Esophagus muscularis mucosa (tissue), 4 donors: ENCODE measurements at regions not wholly inside any gene's neighbourhood (a gene's known extent, or its start where the extent isn't known, plus 50 kb on each side); places are given as distances from the start of the nearest gene placed in this dataset.

Experiments used
- DNase-seq: peaks from one replicate; pipeline ENCODE4 v3.0.0-alpha.2; 2017; ENCODE audit errors: extremely low spot score
- H3K27ac ChIP-seq, 4 donors: fragments of 200-600 bp; sonication (generic); replicated peaks in 1 of 4; 1 replicate in 3 of 4; 2 replicates in 1 of 4; pipeline ENCODE4 v1.5.1; 2016 to 2019; ENCODE audit warnings: mild to moderate bottlenecking in 1 of 4
- H3K27me3 ChIP-seq, 4 donors: fragments of 200-600 bp; sonication (generic); one replicate each; pipeline versions ENCODE4 v1.5.1 to v1.6.0; 2016 to 2019
- H3K36me3 ChIP-seq, 4 donors: fragments of 200-600 bp; sonication (generic); one replicate each; pipeline ENCODE4 v1.5.1; 2016 to 2019
- H3K4me1 ChIP-seq, 4 donors: fragments of 200-600 bp; sonication (generic); one replicate each; pipeline ENCODE4 v1.5.1; 2016 to 2019
- H3K4me3 ChIP-seq, 4 donors: fragments of 200-600 bp; sonication (generic); 1 replicate in 2 of 4; 2 replicates in 2 of 4; pipeline ENCODE4 v1.5.1; 2016 to 2019; ENCODE audit warnings: mild to moderate bottlenecking in 4 of 4, moderate library complexity in 1 of 4
- H3K9me3 ChIP-seq, 4 donors: fragments of 200-600 bp; sonication (generic); 1 replicate in 3 of 4; 2 replicates in 1 of 4; pipeline ENCODE4 v1.5.1; 2016 to 2019
- EP300 ChIP-seq: sonication (generic); formaldehyde crosslinking; IDR thresholded peaks from one replicate; pipeline ENCODE4 v1.6.1; 2017; ENCODE audit warnings: antibody characterized with exemption
- POLR2A ChIP-seq: fragments of 450-650 bp; IDR thresholded peaks from one replicate; pipeline ENCODE4 v1.6.1; 2017; ENCODE audit warnings: antibody characterized with exemption, moderate library complexity, mild to moderate bottlenecking, low read depth
- POLR2AphosphoS5 ChIP-seq, 2 donors: sonication (generic); formaldehyde crosslinking; IDR thresholded peaks; one replicate each; pipeline ENCODE4 v1.6.1; 2017; ENCODE audit warnings: antibody characterized with exemption in 2 of 2
- WGBS: methylation state at CpG from one replicate; pipeline ENCODE4 v1.1.5; 2018; 5-methylcytosine and 5-hydroxymethylcytosine counted together
- intact Hi-C: fragments of 100-400 bp; cut with DNase I; formaldehyde crosslinking; loops from one replicate; pipeline ENCODE4 v1.15.1; 2023
- TF ChIP-seq, protein P1 (sequence below), 3 experiments: fragments of 200-600 bp in 2 of 3; fragments of 450-650 bp in 1 of 3; sonication (generic) in 2 of 3; IDR thresholded peaks; one replicate each; pipeline ENCODE4 v1.5.1; 2017 to 2019; ENCODE audit warnings: antibody characterized with exemption in 3 of 3, mild to moderate bottlenecking in 2 of 3, moderate library complexity in 1 of 3

- intact Hi-C loops = no loop called here
- H3K4me1 ChIP-seq = peaks cover 5 to 16% (median 13%) of the 10 kb centered on the region in 4 donors
- WGBS = 73% methylated on average over 5 of the region's 5 CpGs
- H3K4me3 ChIP-seq = no peak overlapping the region
- no peaks in the 10 kb centered on the region for H3K27me3 ChIP-seq
- no peaks in the 10 kb centered on the region for H3K36me3 ChIP-seq
- TF ChIP-seq POLR2AphosphoS5 (IDR thresholded peaks at IDR 0.05) = no peak
- H3K9me3 ChIP-seq = no peaks in the 10 kb centered on the region
- DNase-seq = peak; percentile 74
- H3K27ac ChIP-seq = no peak overlapping the region
Observed at GRCh38 chr10:78861529-78862327, 207.0 kb upstream of the ZMIZ1 start.

- peaks cover 7 to 15% (median 13%) of the 10 kb centered on the region in 4 donors for H3K4me1 ChIP-seq
- no peaks in the 10 kb centered on the region for H3K36me3 ChIP-seq
- no peak overlapping the region for H3K27ac ChIP-seq
- H3K27me3 ChIP-seq = no peaks in the 10 kb centered on the region
- TF ChIP-seq POLR2A (no peak), POLR2AphosphoS5 (IDR thresholded peaks at IDR 0.05) (no peak), EP300 (no peak)
- TF ChIP-seq, protein P1, sequence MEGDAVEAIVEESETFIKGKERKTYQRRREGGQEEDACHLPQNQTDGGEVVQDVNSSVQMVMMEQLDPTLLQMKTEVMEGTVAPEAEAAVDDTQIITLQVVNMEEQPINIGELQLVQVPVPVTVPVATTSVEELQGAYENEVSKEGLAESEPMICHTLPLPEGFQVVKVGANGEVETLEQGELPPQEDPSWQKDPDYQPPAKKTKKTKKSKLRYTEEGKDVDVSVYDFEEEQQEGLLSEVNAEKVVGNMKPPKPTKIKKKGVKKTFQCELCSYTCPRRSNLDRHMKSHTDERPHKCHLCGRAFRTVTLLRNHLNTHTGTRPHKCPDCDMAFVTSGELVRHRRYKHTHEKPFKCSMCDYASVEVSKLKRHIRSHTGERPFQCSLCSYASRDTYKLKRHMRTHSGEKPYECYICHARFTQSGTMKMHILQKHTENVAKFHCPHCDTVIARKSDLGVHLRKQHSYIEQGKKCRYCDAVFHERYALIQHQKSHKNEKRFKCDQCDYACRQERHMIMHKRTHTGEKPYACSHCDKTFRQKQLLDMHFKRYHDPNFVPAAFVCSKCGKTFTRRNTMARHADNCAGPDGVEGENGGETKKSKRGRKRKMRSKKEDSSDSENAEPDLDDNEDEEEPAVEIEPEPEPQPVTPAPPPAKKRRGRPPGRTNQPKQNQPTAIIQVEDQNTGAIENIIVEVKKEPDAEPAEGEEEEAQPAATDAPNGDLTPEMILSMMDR (IDR thresholded peaks at IDR 0.05) = no peak
- intact Hi-C loops = no loop called here
- 72% methylated on average over 4 of the region's 4 CpGs for WGBS
- no peak for DNase-seq
- H3K9me3 ChIP-seq = no peaks in the 10 kb centered on the region
- H3K4me3 ChIP-seq = no peak overlapping the region
Observed at GRCh38 chr10:78862328-78862640, 206.5 kb upstream of the ZMIZ1 start.

GRCh38 chr10:78863140-78863905 lies 205.4 kb upstream of the ZMIZ1 start:
- intact Hi-C loops = no loop called here
- Histone ChIP-seq H3K36me3 (no peaks in the 10 kb centered on the region), H3K9me3 (no peaks in the 10 kb centered on the region), H3K27me3 (no peaks in the 10 kb centered on the region), H3K4me1 (peaks cover 7 to 15% (median 13%) of the 10 kb centered on the region in 4 donors), H3K4me3 (no peak overlapping the region), H3K27ac (no peak overlapping the region)
- TF ChIP-seq POLR2A = no peak
- TF ChIP-seq EP300 = no peak
- TF ChIP-seq POLR2AphosphoS5 (IDR thresholded peaks at IDR 0.05) = no peak
- TF ChIP-seq, protein P1 (IDR thresholded peaks at IDR 0.05) = no peak
- WGBS = 97% methylated on average over 9 of the region's 9 CpGs
- DNase-seq = peak; percentile 17

- Histone ChIP-seq H3K4me3 (no peak overlapping the region), H3K27ac (no peak overlapping the region), H3K27me3 (no peaks in the 10 kb centered on the region), H3K4me1 (peaks cover 7 to 15% (median 13%) of the 10 kb centered on the region in 4 donors), H3K9me3 (no peaks in the 10 kb centered on the region), H3K36me3 (no peaks in the 10 kb centered on the region)
- intact Hi-C loops = no loop called here
- DNase-seq = peak; percentile 68
- 100% methylated on average over 1 of the region's 1 CpG for WGBS
- TF ChIP-seq POLR2A = no peak
- TF ChIP-seq, protein P1 (IDR thresholded peaks at IDR 0.05) = no peak
- TF ChIP-seq POLR2AphosphoS5 (IDR thresholded peaks at IDR 0.05) = no peak
- TF ChIP-seq EP300 = no peak
Observed at GRCh38 chr10:78863906-78864239, 204.9 kb upstream of the ZMIZ1 start.

DNA sequence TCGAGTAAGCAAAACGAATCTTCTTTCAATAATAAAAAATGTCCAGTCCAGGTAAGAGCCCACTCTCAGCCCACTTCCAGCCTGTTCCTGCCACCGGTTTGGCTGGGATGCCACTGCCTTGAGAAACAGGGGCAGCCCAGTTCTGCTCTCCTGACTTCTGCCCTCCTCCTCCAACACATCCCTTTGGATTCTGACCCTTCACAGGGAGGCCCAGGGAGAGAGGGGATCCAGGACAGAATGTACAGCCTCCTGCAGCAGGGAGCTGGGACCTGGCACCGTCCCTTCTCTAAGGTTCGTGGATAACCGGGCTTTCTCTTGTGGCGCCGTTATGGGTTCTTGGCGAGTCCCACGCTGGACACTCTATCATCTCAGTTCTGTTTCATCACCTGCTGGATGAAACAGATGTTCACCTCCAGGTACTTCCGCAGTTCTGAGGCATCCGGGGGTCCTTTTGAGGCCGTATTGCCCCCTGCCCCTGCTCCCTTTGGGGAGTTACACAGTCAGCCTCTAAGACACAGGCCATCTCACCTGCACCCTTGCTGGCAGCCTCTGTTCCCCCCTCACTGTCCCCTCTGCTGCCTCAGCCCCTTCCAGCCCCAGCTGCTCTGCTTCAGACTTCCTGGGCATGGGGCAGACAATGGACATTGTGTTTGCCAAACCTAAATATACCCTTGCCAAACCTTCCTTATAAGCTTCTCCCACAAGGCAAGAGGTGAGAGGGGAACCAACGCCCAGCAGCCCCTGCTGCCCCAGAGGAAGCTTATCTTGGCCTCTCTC lies 203.8 kb upstream of the ZMIZ1 start:
- Histone ChIP-seq H3K36me3 (no peaks in the 10 kb centered on the region), H3K4me3 (no peak overlapping the region), H3K9me3 (no peaks in the 10 kb centered on the region), H3K27me3 (no peaks in the 10 kb centered on the region), H3K27ac (no peak overlapping the region), H3K4me1 (peaks cover 7 to 15% (median 13%) of the 10 kb centered on the region in 4 donors)
- intact Hi-C loops = no loop called here
- peak; percentile 87 for DNase-seq
- 94% methylated on average over 12 of the region's 14 CpGs for WGBS
- TF ChIP-seq POLR2A = no peak
- TF ChIP-seq POLR2AphosphoS5 (IDR thresholded peaks at IDR 0.05) = no peak
- TF ChIP-seq EP300 = no peak
- TF ChIP-seq, protein P1 (IDR thresholded peaks at IDR 0.05) = no peak
